ENCODE measurements at regions not wholly inside any gene's neighbourhood (a gene's known extent, or its start where the extent isn't known, plus 50 kb on each side); places are given as distances from the start of the nearest gene placed in this dataset.

GRCh38 chr3:187973977-187974870, 179.7 kb upstream of the LPP start:
- ChIA-PET POLR2A (no interaction called here), RAD21 (ENCODE audit: unreplicated experiment) (interaction anchor here (0.9 to 1.6 kb wide), 4 partner anchors 11 to 236 kb away, joined by 3 to 5 read pairs (median 4); no protein-coding TSS in a partner anchor), SMC1A (ENCODE audit: uncharacterized antibody, unreplicated experiment) (interaction anchor here (0.7 to 1.4 kb wide), 6 partner anchors 12 to 227 kb away, joined by 3 to 9 read pairs (median 4); no protein-coding TSS in a partner anchor), CTCF (interaction anchor here (0.7 to 2.1 kb wide), 6 partner anchors 11 to 235 kb away, joined by 3 to 10 read pairs (median 3); no protein-coding TSS in a partner anchor)
- BruUV-seq (replicated peaks) = no TSS peak
- TF ChIP-seq MEF2B (IDR thresholded peaks at IDR 0.05; ENCODE audit: partially characterized antibody, poor library complexity, severe bottlenecking) (peak; percentile 10), KDM1A (IDR thresholded peaks at IDR 0.05; ENCODE audit: borderline replicate concordance) (no peak), BHLHE40 (IDR thresholded peaks at IDR 0.05; ENCODE audit: borderline replicate concordance in 1 of 2, low read depth in 2 of 2, low read length in 1 of 2) (peak; percentile 21 to 64; a peak in 2 of 4 replicates), RUNX3 (IDR thresholded peaks at IDR 0.05; ENCODE audit: low read length) (0 out of 2 replicates have a peak, but pooled peaks have one; percentile 23)
- ATAC-seq (peak; percentile 57), DNase-seq (ENCODE audit: low read depth, low spot score) (no peak), FAIRE-seq (no peak)
- no peak overlapping the region for H3K9ac ChIP-seq (ENCODE audit: control insufficient read depth, insufficient read depth, low read length)
- 26% methylated on average over 9 of the region's 9 CpGs for WGBS (ENCODE audit: insufficient coverage, insufficient replicate concordance, low lambda C conversion rate, missing lambda C conversion rate)
- intact Hi-C loops (cut with micrococcal nuclease; ENCODE audit: unreplicated experiment) (loop anchor here (10.0 kb wide), 1 partner anchor 229 kb away; the partner anchor contains the start of gene BCL6), in situ Hi-C loops (cut with MboI) (no loop called here)
- no peaks in the 10 kb centered on the region for H4K20me1 ChIP-seq (ENCODE audit: control insufficient read depth, insufficient read depth)
- no peaks in the 10 kb centered on the region; the same call in 2 of the 3 replicates for H3K9me3 ChIP-seq (replicated peaks; ENCODE audit: control insufficient read depth, insufficient read depth, low read length)
- H3K27me3 ChIP-seq (replicated peaks in 1 of 2; ENCODE audit: control insufficient read depth in 2 of 2, insufficient read depth in 2 of 2, low read length in 1 of 2) = peaks cover 2 to 4% of the 10 kb centered on the region in 2 experiments; a peak in 3 of 4 replicates
- no peak overlapping the region for H3K4me2 ChIP-seq (ENCODE audit: control insufficient read depth, insufficient read depth)
- no peaks in the 10 kb centered on the region for H3K79me2 ChIP-seq (ENCODE audit: control insufficient read depth, insufficient read depth, low read length)
- H3K4me1 ChIP-seq (ENCODE audit: control insufficient read depth, insufficient read depth, low read length) = peaks cover 14% of the 10 kb centered on the region
- H2AFZ ChIP-seq (ENCODE audit: control insufficient read depth, low read depth, low read length) = no peak overlapping the region
- no peaks in the 10 kb centered on the region for H3K36me3 ChIP-seq (ENCODE audit: control insufficient read depth in 2 of 2, insufficient read depth in 2 of 2, low read length in 1 of 2)
- no peak overlapping the region for H3K27ac ChIP-seq (ENCODE audit: control insufficient read depth, insufficient read depth)
- peak overlapping the region; percentile 16; the same call in 1 of the 2 replicates for H3K4me3 ChIP-seq
